CD14-positive monocyte (primary cell): ENCODE measurements at regions not wholly inside any gene's neighbourhood (a gene's known extent, or its start where the extent isn't known, plus 50 kb on each side); places are given as distances from the start of the nearest gene placed in this dataset.

Experiments used
- DNase-seq, 3 donors: peaks; one replicate each; pipeline ENCODE4 v3.0.0-alpha.2; 2011 to 2022
- H2AFZ ChIP-seq: 2 replicates; pipeline ENCODE4 v1.6.0; 2012; ENCODE audit warnings: mild to moderate bottlenecking, low read depth, low read length, inconsistent platforms; ENCODE audit not compliant: insufficient read depth, poor library complexity, severe bottlenecking
- H3K27ac ChIP-seq, 2 donors: 1 replicate in 1 of 2; 2 replicates in 1 of 2; pipeline ENCODE4 v1.5.1; 2012 to 2013; ENCODE audit warnings: low read length in 2 of 2, control low read depth in 1 of 2, inconsistent platforms in 1 of 2, low read depth in 1 of 2, mild to moderate bottlenecking in 1 of 2
- H3K27me3 ChIP-seq, 2 donors: one replicate each; pipeline versions ENCODE4 v1.6.0 to v1.6.1; 2011 to 2013; ENCODE audit warnings: low read length in 2 of 2; ENCODE audit not compliant: control insufficient read depth in 2 of 2, insufficient read depth in 2 of 2
- H3K36me3 ChIP-seq, 2 donors: replicated peaks in 1 of 2; 1 replicate in 1 of 2; 2 replicates in 1 of 2; pipeline versions ENCODE4 v1.5.1 to v1.6.1; 2012 to 2013; ENCODE audit warnings: low read length in 2 of 2, control low read depth in 1 of 2, inconsistent platforms in 1 of 2, mild to moderate bottlenecking in 1 of 2; ENCODE audit not compliant: insufficient read depth in 2 of 2, control insufficient read depth in 1 of 2
- H3K4me1 ChIP-seq, 2 donors: 1 replicate in 1 of 2; 2 replicates in 1 of 2; pipeline versions ENCODE4 v1.5.1 to v1.6.1; 2012 to 2013; ENCODE audit warnings: low read length in 2 of 2, control low read depth in 1 of 2, inconsistent platforms in 1 of 2, mild to moderate bottlenecking in 1 of 2, moderate library complexity in 1 of 2; ENCODE audit not compliant: insufficient read depth in 2 of 2, control insufficient read depth in 1 of 2
- H3K4me2 ChIP-seq: replicated peaks from 2 replicates; pipeline ENCODE3; 2012; ENCODE audit warnings: low read length, moderate library complexity, mild to moderate bottlenecking; ENCODE audit not compliant: poor library complexity, severe bottlenecking; ENCODE audit errors: extremely low read depth
- H3K4me3 ChIP-seq, 3 experiments: fragments of 200-600 bp in 1 of 3; sonication (generic) in 1 of 3; replicated peaks in 1 of 3; 1 replicate in 2 of 3; 2 replicates in 1 of 3; pipeline ENCODE4 v1.5.1; 2011 to 2013; ENCODE audit warnings: low read length in 3 of 3, mild to moderate bottlenecking in 3 of 3, control low read depth in 2 of 3, low read depth in 2 of 3, inconsistent platforms in 1 of 3, moderate library complexity in 1 of 3
- H3K79me2 ChIP-seq: 2 replicates; pipeline ENCODE4 v1.6.0; 2012; ENCODE audit warnings: mild to moderate bottlenecking, control low read depth, inconsistent platforms, low read length, moderate library complexity; ENCODE audit not compliant: insufficient read depth
- H3K9ac ChIP-seq: 2 replicates; pipeline ENCODE4 v1.6.0; 2017; ENCODE audit warnings: low read length, mild to moderate bottlenecking; ENCODE audit not compliant: insufficient read depth, poor library complexity, severe bottlenecking
- H3K9me3 ChIP-seq, 2 donors: replicated peaks in 1 of 2; 1 replicate in 1 of 2; 2 replicates in 1 of 2; pipeline versions ENCODE4 v1.5.1 to v1.6.1; 2012 to 2013; ENCODE audit warnings: low read length in 2 of 2, control low read depth in 1 of 2; ENCODE audit not compliant: control insufficient read depth in 1 of 2, insufficient read depth in 1 of 2
- H4K20me1 ChIP-seq: 2 replicates; pipeline ENCODE4 v1.6.0; 2012; ENCODE audit warnings: mild to moderate bottlenecking, low read length, control low read depth, moderate library complexity; ENCODE audit not compliant: insufficient read depth
- H3K27ac Mint-ChIP-seq, 7 donors: one replicate each; pipeline ENCODE4 v1.8.0; 2020; ENCODE audit warnings: mild to moderate bottlenecking in 7 of 7, mixed read lengths in 7 of 7, moderate library complexity in 6 of 7, inconsistent platforms in 2 of 7
- H3K27me3 Mint-ChIP-seq, 3 donors: one replicate each; pipeline ENCODE4 v1.8.0; 2021 to 2022; ENCODE audit warnings: low read depth in 3 of 3, mild to moderate bottlenecking in 3 of 3, mixed read lengths in 3 of 3, moderate library complexity in 3 of 3, inconsistent platforms in 1 of 3
- H3K36me3 Mint-ChIP-seq, 2 donors: one replicate each; pipeline ENCODE4 v1.8.0; 2020; ENCODE audit warnings: mixed read lengths in 2 of 2, inconsistent platforms in 1 of 2, mild to moderate bottlenecking in 1 of 2
- H3K4me1 Mint-ChIP-seq: one replicate; pipeline ENCODE4 v1.8.0; 2020; ENCODE audit warnings: mild to moderate bottlenecking, mixed read lengths
- H3K4me3 Mint-ChIP-seq, 2 donors: one replicate each; pipeline ENCODE4 v1.8.0; 2020; ENCODE audit warnings: mild to moderate bottlenecking in 2 of 2, mixed read lengths in 2 of 2, moderate library complexity in 1 of 2
- H3K9me3 Mint-ChIP-seq, 7 donors: one replicate each; pipeline ENCODE4 v1.8.0; 2020 to 2022; ENCODE audit warnings: mixed read lengths in 7 of 7, mild to moderate bottlenecking in 6 of 7, moderate library complexity in 6 of 7, inconsistent platforms in 2 of 7
- WGBS: methylation state at CpG from one replicate; pipeline ENCODE4 v1.1.5; 2013; ENCODE audit warnings: missing lambda C conversion rate; ENCODE audit not compliant: insufficient coverage; 5-methylcytosine and 5-hydroxymethylcytosine counted together
- intact Hi-C, 2 donors: fragments of 100-400 bp; cut with micrococcal nuclease; formaldehyde crosslinking; loops; one replicate each; pipeline versions ENCODE4 v1.15.0 to v1.15.1; 2023
- TF ChIP-seq, protein P1 (sequence below): fragments of 200-600 bp; IDR thresholded peaks from one replicate; pipeline ENCODE4 v1.8.0; 2022; ENCODE audit warnings: antibody characterized with exemption, mild to moderate bottlenecking

- Histone ChIP-seq H3K27me3 (no peaks in the 10 kb centered on the region), H3K9me3 (no peaks in the 10 kb centered on the region), H3K27ac (no peak overlapping the region), H3K36me3 (no peaks in the 10 kb centered on the region), H4K20me1 (no peaks in the 10 kb centered on the region), H3K4me2 (no peak overlapping the region), H3K4me3 (no peak overlapping the region), H3K79me2 (no peaks in the 10 kb centered on the region), H3K9ac (no peak overlapping the region), H3K4me1 (no peaks in the 10 kb centered on the region), H2AFZ (no peak overlapping the region)
- H3K4me3 Mint-ChIP-seq: no peak overlapping the region
- intact Hi-C loops: no loop called here
- no peaks in the 10 kb centered on the region for H3K27me3 Mint-ChIP-seq
- H3K27ac Mint-ChIP-seq: no peak overlapping the region
- TF ChIP-seq, protein P1, sequence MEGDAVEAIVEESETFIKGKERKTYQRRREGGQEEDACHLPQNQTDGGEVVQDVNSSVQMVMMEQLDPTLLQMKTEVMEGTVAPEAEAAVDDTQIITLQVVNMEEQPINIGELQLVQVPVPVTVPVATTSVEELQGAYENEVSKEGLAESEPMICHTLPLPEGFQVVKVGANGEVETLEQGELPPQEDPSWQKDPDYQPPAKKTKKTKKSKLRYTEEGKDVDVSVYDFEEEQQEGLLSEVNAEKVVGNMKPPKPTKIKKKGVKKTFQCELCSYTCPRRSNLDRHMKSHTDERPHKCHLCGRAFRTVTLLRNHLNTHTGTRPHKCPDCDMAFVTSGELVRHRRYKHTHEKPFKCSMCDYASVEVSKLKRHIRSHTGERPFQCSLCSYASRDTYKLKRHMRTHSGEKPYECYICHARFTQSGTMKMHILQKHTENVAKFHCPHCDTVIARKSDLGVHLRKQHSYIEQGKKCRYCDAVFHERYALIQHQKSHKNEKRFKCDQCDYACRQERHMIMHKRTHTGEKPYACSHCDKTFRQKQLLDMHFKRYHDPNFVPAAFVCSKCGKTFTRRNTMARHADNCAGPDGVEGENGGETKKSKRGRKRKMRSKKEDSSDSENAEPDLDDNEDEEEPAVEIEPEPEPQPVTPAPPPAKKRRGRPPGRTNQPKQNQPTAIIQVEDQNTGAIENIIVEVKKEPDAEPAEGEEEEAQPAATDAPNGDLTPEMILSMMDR: no peak
- peaks cover 0 to 2% (median 0%) of the 10 kb centered on the region in 7 donors for H3K9me3 Mint-ChIP-seq
- DNase-seq: no peak
- H3K36me3 Mint-ChIP-seq: no peaks in the 10 kb centered on the region
- H3K4me1 Mint-ChIP-seq: no peaks in the 10 kb centered on the region
These were observed 1180.3 kb upstream of the PCDH20 start for GRCh38 chr13:62595976-62596375.

GRCh38 chr13:62593804-62594203, 1178.2 kb upstream of the PCDH20 start:
- H3K9ac ChIP-seq: no peak overlapping the region
- H3K36me3 Mint-ChIP-seq: no peaks in the 10 kb centered on the region
- H3K4me1 Mint-ChIP-seq: no peaks in the 10 kb centered on the region
- TF ChIP-seq, protein P1: no peak
- peaks cover 0 to 2% (median 0%) of the 10 kb centered on the region in 3 donors for H3K27me3 Mint-ChIP-seq
- no peaks in the 10 kb centered on the region for H3K79me2 ChIP-seq
- no peaks in the 10 kb centered on the region for H3K36me3 ChIP-seq
- H3K27ac Mint-ChIP-seq: no peak overlapping the region
- H4K20me1 ChIP-seq: no peaks in the 10 kb centered on the region
- H3K9me3 Mint-ChIP-seq: peaks cover 0 to 2% (median 0%) of the 10 kb centered on the region in 7 donors
- no peaks in the 10 kb centered on the region for H3K4me1 ChIP-seq
- H3K27me3 ChIP-seq: no peaks in the 10 kb centered on the region
- H3K27ac ChIP-seq: no peak overlapping the region
- no peak overlapping the region for H3K4me3 Mint-ChIP-seq
- no CpG with 5 or more reads among the region's 2 CpGs for WGBS
- H3K4me2 ChIP-seq: no peak overlapping the region
- intact Hi-C loops: no loop called here
- no peak for DNase-seq
- no peaks in the 10 kb centered on the region for H3K9me3 ChIP-seq
- H2AFZ ChIP-seq: no peak overlapping the region
- H3K4me3 ChIP-seq: no peak overlapping the region
